Neuron (in vitro differentiated cells): ENCODE measurements at regions not wholly inside any gene's neighbourhood (a gene's known extent, or its start where the extent isn't known, plus 50 kb on each side); places are given as distances from the start of the nearest gene placed in this dataset.
"Not testable (repeated sequence)": the region's sequence is repeated elsewhere in the genome, so short reads cannot be mapped to it uniquely, and the experiment has no call there.

Experiments
- H2AFZ ChIP-seq: one replicate; pipeline ENCODE4 v1.6.1; 2013; ENCODE audit warnings: low read depth, mild to moderate bottlenecking, inconsistent platforms, low read length, moderate library complexity
- H3K27me3 ChIP-seq: one replicate; pipeline ENCODE4 v1.6.1; 2013; ENCODE audit warnings: low read length; ENCODE audit not compliant: insufficient read depth
- H3K36me3 ChIP-seq: one replicate; pipeline ENCODE4 v1.6.1; 2013; ENCODE audit warnings: low read length; ENCODE audit not compliant: insufficient read depth
- H3K4me1 ChIP-seq: one replicate; pipeline ENCODE4 v1.6.1; 2013; ENCODE audit warnings: low read length; ENCODE audit not compliant: insufficient read depth
- H3K4me3 ChIP-seq: 2 replicates; pipeline ENCODE4 v1.5.1; 2013; ENCODE audit warnings: mild to moderate bottlenecking, low read length, moderate library complexity
- H3K9me3 ChIP-seq: one replicate; pipeline ENCODE4 v1.6.1; 2013; ENCODE audit warnings: low read length

GRCh38 chr7:149673006-149673405, 100.4 kb downstream of the ZNF467 start:
- H3K9me3 ChIP-seq: no peaks in the 10 kb centered on the region
- H3K36me3 ChIP-seq: no peaks in the 10 kb centered on the region
- H3K27me3 ChIP-seq: peaks cover 8% of the 10 kb centered on the region
- no peaks in the 10 kb centered on the region for H3K4me1 ChIP-seq
- H2AFZ ChIP-seq: no peak overlapping the region
- H3K4me3 ChIP-seq: no peak overlapping the region

- H2AFZ ChIP-seq: no peak overlapping the region
- H3K4me1 ChIP-seq: no peaks in the 10 kb centered on the region
- H3K4me3 ChIP-seq: no peak overlapping the region
- H3K27me3 ChIP-seq: peaks cover 10% of the 10 kb centered on the region
- no peaks in the 10 kb centered on the region for H3K9me3 ChIP-seq
- H3K36me3 ChIP-seq: no peaks in the 10 kb centered on the region
Observed at GRCh38 chr7:149670288-149670687, 103.1 kb downstream of the ZNF467 start.

GRCh38 chr7:149669121-149669818, 104.1 kb downstream of the ZNF467 start:
- H3K36me3 ChIP-seq: no peaks in the 10 kb centered on the region
- no peaks in the 10 kb centered on the region for H3K4me1 ChIP-seq
- no peak overlapping the region for H2AFZ ChIP-seq
- no peak overlapping the region for H3K4me3 ChIP-seq
- H3K9me3 ChIP-seq: no peaks in the 10 kb centered on the region
- peaks cover 10% of the 10 kb centered on the region for H3K27me3 ChIP-seq

GRCh38 chr7:149666360-149666945, 106.9 kb downstream of the ZNF467 start:
- no peaks in the 10 kb centered on the region for H3K9me3 ChIP-seq
- no peaks in the 10 kb centered on the region for H3K4me1 ChIP-seq
- no peak overlapping the region for H2AFZ ChIP-seq
- no peak overlapping the region for H3K4me3 ChIP-seq
- peaks cover 7% of the 10 kb centered on the region for H3K27me3 ChIP-seq
- no peaks in the 10 kb centered on the region for H3K36me3 ChIP-seq

GRCh38 chr7:149665618-149666017, 107.8 kb downstream of the ZNF467 start:
- not testable (repeated sequence) for H3K9me3 ChIP-seq, H3K4me3 ChIP-seq, H3K27me3 ChIP-seq, H2AFZ ChIP-seq, H3K36me3 ChIP-seq, H3K4me1 ChIP-seq

GRCh38 chr7:149664666-149665065, 108.7 kb downstream of the ZNF467 start:
- H3K36me3 ChIP-seq: no peaks in the 10 kb centered on the region
- H3K4me3 ChIP-seq: no peak overlapping the region
- no peaks in the 10 kb centered on the region for H3K9me3 ChIP-seq
- H2AFZ ChIP-seq: no peak overlapping the region
- peaks cover 5% of the 10 kb centered on the region for H3K27me3 ChIP-seq
- H3K4me1 ChIP-seq: no peaks in the 10 kb centered on the region

GRCh38 chr7:149664176-149664575, 109.2 kb downstream of the ZNF467 start:
- Histone ChIP-seq H3K4me3 (no peak overlapping the region), H3K4me1 (no peaks in the 10 kb centered on the region), H3K9me3 (no peaks in the 10 kb centered on the region), H3K36me3 (no peaks in the 10 kb centered on the region), H2AFZ (no peak overlapping the region), H3K27me3 (peaks cover 5% of the 10 kb centered on the region)

GRCh38 chr7:149662591-149663095, 110.7 kb downstream of the ZNF467 start:
- no peaks in the 10 kb centered on the region for H3K36me3 ChIP-seq
- H3K27me3 ChIP-seq: peaks cover 5% of the 10 kb centered on the region
- H3K4me1 ChIP-seq: no peaks in the 10 kb centered on the region
- H3K4me3 ChIP-seq: no peak overlapping the region
- no peak overlapping the region for H2AFZ ChIP-seq
- no peaks in the 10 kb centered on the region for H3K9me3 ChIP-seq

- Histone ChIP-seq H3K9me3 (peaks cover 1% of the 10 kb centered on the region), H2AFZ (no peak overlapping the region), H3K4me1 (no peaks in the 10 kb centered on the region), H3K36me3 (no peaks in the 10 kb centered on the region), H3K27me3 (no peaks in the 10 kb centered on the region), H3K4me3 (no peak overlapping the region)
Observed at GRCh38 chr7:149655784-149656183, 117.6 kb downstream of the ZNF467 start.

- H3K27me3 ChIP-seq: no peaks in the 10 kb centered on the region
- no peaks in the 10 kb centered on the region for H3K36me3 ChIP-seq
- H3K9me3 ChIP-seq: peaks cover 1% of the 10 kb centered on the region
Observed at GRCh38 chr7:149654588-149654987, 118.8 kb downstream of the ZNF467 start.

GRCh38 chr7:149650190-149650589, 123.2 kb downstream of the ZNF467 start:
- not testable (repeated sequence) for H3K9me3 ChIP-seq, H3K4me3 ChIP-seq, H3K36me3 ChIP-seq, H2AFZ ChIP-seq, H3K4me1 ChIP-seq, H3K27me3 ChIP-seq

More at GRCh38 chr7:149654588-149654987, 118.8 kb downstream of the ZNF467 start:
- no peaks in the 10 kb centered on the region for H3K4me1 ChIP-seq
- H2AFZ ChIP-seq: no peak overlapping the region
- no peak overlapping the region for H3K4me3 ChIP-seq

- Histone ChIP-seq H3K9me3 (no peaks in the 10 kb centered on the region), H2AFZ (no peak overlapping the region), H3K4me1 (no peaks in the 10 kb centered on the region), H3K36me3 (no peaks in the 10 kb centered on the region), H3K4me3 (no peak overlapping the region), H3K27me3 (peaks cover 4% of the 10 kb centered on the region)
Observed at GRCh38 chr7:149644754-149645153, 128.6 kb downstream of the ZNF467 start.

- no peak overlapping the region for H2AFZ ChIP-seq
- no peaks in the 10 kb centered on the region for H3K4me1 ChIP-seq
- no peaks in the 10 kb centered on the region for H3K9me3 ChIP-seq
- H3K27me3 ChIP-seq: peaks cover 6% of the 10 kb centered on the region
- H3K36me3 ChIP-seq: no peaks in the 10 kb centered on the region
- H3K4me3 ChIP-seq: no peak overlapping the region
Observed at GRCh38 chr7:149642589-149642988, 130.8 kb downstream of the ZNF467 start.
